ENCODE measurements at regions not wholly inside any gene's neighbourhood (a gene's known extent, or its start where the extent isn't known, plus 50 kb on each side); places are given as distances from the start of the nearest gene placed in this dataset.
"Not testable (repeated sequence)": the region's sequence is repeated elsewhere in the genome, so short reads cannot be mapped to it uniquely, and the experiment has no call there.

DNA sequence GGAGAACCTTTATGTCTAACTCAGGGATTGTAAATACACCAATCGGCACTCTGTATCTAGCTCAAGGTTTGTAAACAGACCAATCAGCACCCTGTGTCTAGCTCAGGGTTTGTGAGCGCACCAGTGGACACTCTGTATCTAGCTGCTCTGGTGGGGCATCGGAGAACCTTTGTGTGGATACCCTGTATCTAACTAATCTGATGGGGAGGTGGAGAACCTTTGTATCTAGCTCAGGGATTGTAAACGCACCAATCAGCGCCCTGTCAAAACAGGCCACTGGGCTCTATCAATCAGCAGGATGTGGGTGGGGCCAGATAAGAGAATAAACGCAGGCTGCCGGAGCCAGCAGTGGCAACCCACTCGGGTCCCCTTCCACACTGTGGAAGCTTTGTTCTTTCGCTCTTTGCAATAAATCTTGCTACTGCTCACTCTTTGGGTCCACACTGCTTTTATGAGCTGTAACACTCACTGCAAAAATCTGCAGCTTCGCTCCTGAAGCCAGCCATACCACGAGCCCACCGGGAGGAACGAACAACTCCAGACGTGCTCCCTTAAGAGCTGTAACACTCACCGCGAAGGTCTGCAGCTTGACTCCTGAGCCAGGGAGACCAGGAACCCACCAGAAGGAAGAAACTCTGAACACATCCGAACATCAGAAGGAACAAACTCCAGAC lies 1673.2 kb upstream of the B3GALT2 start (continued):
- TF ChIP-seq SMAD1 (IDR thresholded peaks at IDR 0.05; ENCODE audit: low read depth, low read length, partially characterized antibody): peak; percentile 63
- peak; percentile 83; the same call in 1 of the 2 replicates for TF ChIP-seq GATAD2B (IDR thresholded peaks at IDR 0.05; ENCODE audit: borderline replicate concordance)
- TF ChIP-seq TAF9B (IDR thresholded peaks at IDR 0.05; ENCODE audit: partially characterized antibody): peak; percentile 51
- peak; percentile 90 for TF ChIP-seq ZNF263 (CRISPR knock-in tag; IDR thresholded peaks at IDR 0.05; ENCODE audit: borderline replicate concordance)
- peak; percentile 35 for TF ChIP-seq TBP (optimal IDR thresholded peaks at IDR 0.05; ENCODE audit: low read depth, low read length)

DNA sequence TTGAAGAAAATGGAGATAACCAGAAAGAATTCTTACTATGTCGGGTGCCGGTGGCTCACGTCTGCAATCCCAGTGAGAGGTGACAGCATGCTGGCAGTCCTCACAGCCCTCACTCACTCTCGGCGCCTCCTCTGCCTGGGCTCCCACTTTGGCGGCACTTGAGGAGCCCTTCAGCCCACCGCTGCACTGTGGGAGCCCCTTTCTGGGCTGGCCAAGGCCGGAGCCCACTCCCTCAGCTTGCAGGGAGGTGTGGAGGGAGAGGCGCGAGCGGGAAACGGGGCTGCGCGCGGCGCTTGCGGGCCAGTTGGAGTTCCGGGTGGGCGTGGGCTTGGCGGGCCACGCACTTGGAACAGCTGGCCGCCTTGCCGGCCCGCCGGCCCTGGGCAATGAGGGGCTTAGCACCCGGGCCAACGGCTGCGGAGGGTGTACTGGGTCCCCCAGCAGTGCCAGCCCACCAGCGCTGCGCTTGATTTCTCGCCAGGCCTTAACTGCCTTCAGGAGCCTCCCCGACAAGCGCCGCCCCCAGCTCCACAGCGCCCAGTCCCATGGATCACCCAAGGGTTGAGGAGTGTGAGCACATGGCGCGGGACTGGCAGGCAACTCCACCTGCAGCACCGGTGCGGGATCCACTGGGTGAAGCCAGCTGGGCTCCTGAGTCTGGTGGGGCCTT lies 1672.5 kb upstream of the B3GALT2 start:
- H3K27ac ChIP-seq (ENCODE audit: extremely low read depth, low read depth, low read length): peak overlapping the region; percentile 77
- H3K4me3 ChIP-seq: peak overlapping the region; percentile 57
- ATAC-seq (peak; percentile 68), FAIRE-seq (peak; percentile 26), DNase-seq (ENCODE audit: extremely low read depth in 1 of 4, low spot score in 3 of 4) (peak in 1 of 4 experiments; percentile 72)
- H3K4me1 ChIP-seq (replicated peaks in 1 of 2; ENCODE audit: control insufficient read depth in 2 of 2, insufficient read depth in 2 of 2, low read length in 2 of 2); in situ Hi-C loops (cut with MboI); H3K36me3 ChIP-seq (ENCODE audit: control insufficient read depth, insufficient read depth, low read length); BruUV-seq (replicated peaks); H4K20me1 ChIP-seq (replicated peaks; ENCODE audit: control insufficient read depth, insufficient read depth, low read length); H3K9me3 ChIP-seq (replicated peaks; ENCODE audit: control insufficient read depth, insufficient read depth, low read depth, low read length); CTCF ChIA-PET (ENCODE audit: low intra/inter-chr PET ratio); H3K27me3 ChIP-seq (ENCODE audit: control insufficient read depth in 2 of 2, insufficient read depth in 2 of 2, low read length in 2 of 2); H3K9me1 ChIP-seq (ENCODE audit: control insufficient read depth, insufficient read depth, low read length): not testable (repeated sequence)
- intact Hi-C loops (cut with micrococcal nuclease): loop anchor here (2.0 kb wide), 2 partner anchors 200 to 1746 kb away; no protein-coding TSS in a partner anchor
- peaks cover 69% of the 10 kb centered on the region for H3K79me2 ChIP-seq (ENCODE audit: control insufficient read depth, insufficient read depth, low read length)
- H3K9ac ChIP-seq (ENCODE audit: insufficient read depth in 1 of 2, low read depth in 2 of 2, low read length in 2 of 2): peak overlapping the region; percentile 84 to 93
- POLR2A ChIA-PET: interaction anchor here (0.8 to 1.3 kb wide), 4 partner anchors 11 to 202 kb away, joined by 3 to 6 read pairs (median 4); no protein-coding TSS in a partner anchor
- WGBS (ENCODE audit: insufficient coverage, low coverage, missing lambda C conversion rate): under 1% methylated on average over 34 of the region's 39 CpGs
- H3K4me2 ChIP-seq (ENCODE audit: insufficient read depth, low read length): peak overlapping the region; percentile 78
- peak overlapping the region; percentile 76 for H2AFZ ChIP-seq (ENCODE audit: low read depth, low read length)
- TF ChIP-seq MYC (IDR thresholded peaks at IDR 0.05; ENCODE audit: low read depth, low read length) (peak; percentile 32), MYC (CRISPR knock-in tag; IDR thresholded peaks at IDR 0.05; ENCODE audit: borderline replicate concordance, low read depth) (peak; percentile 74; the same call in 1 of the 2 replicates), POLR2A (conservative IDR thresholded peaks at IDR 0.05) (peak; percentile 70), MXI1 (IDR thresholded peaks at IDR 0.05; ENCODE audit: low read depth, low read length) (0 out of 2 replicates have a peak, but pooled peaks have one; percentile 45), ZEB2 (IDR thresholded peaks at IDR 0.05) (0 out of 2 replicates have a peak, but pooled peaks have one; percentile 3), EHMT2 (IDR thresholded peaks at IDR 0.05) (0 out of 2 replicates have a peak, but pooled peaks have one; percentile 9), SMARCC2 (IDR thresholded peaks at IDR 0.05; ENCODE audit: low read depth) (peak; percentile 34; the same call in 1 of the 2 replicates), HLTF (IDR thresholded peaks at IDR 0.05) (0 out of 2 replicates have a peak, but pooled peaks have one; percentile 36), ZFX (CRISPR knock-in tag; IDR thresholded peaks at IDR 0.05) (peak; percentile 92), RBFOX2 (IDR thresholded peaks at IDR 0.05; ENCODE audit: low read depth, low read length) (peak; percentile 81), SMARCE1 (IDR thresholded peaks at IDR 0.05) (0 out of 2 replicates have a peak, but pooled peaks have one; percentile 10), MAZ (CRISPR knock-in tag; conservative IDR thresholded peaks at IDR 0.05 in 1 of 2, IDR thresholded peaks at IDR 0.05 in 1 of 2) (peak; percentile 9 to 69; a peak in 3 of 4 replicates), KDM4B (IDR thresholded peaks at IDR 0.05; ENCODE audit: borderline replicate concordance in 2 of 2, low read depth in 1 of 2) (0 out of 4 replicates have a peak, but pooled peaks of 1 of the 2 experiments have one; percentile 48), TAF1 (IDR thresholded peaks at IDR 0.05; ENCODE audit: control insufficient read depth, extremely low read depth, insufficient read depth, low read length, severe bottlenecking) (peak; percentile 16), GABPB1 (CRISPR knock-in tag; IDR thresholded peaks at IDR 0.05) (peak; percentile 65), ZBTB7A (IDR thresholded peaks at IDR 0.05; ENCODE audit: borderline replicate concordance, control insufficient read depth, low read depth, low read length) (peak; percentile 77)

Measured in K562 (cell line).